ENCODE measurements at regions not wholly inside any gene's neighbourhood (a gene's known extent, or its start where the extent isn't known, plus 50 kb on each side); places are given as distances from the start of the nearest gene placed in this dataset.
A peak's percentile ranks its signal among the peaks of the same experiment; 100 is the strongest.

GRCh38 chr2:758073-758820 lies 81.0 kb upstream of the TMEM18 start:
- TF ChIP-seq CTCF (IDR thresholded peaks at IDR 0.05; ENCODE audit: partially characterized antibody, unreplicated experiment) = no peak
- H3K4me3 Mint-ChIP-seq (ENCODE audit: unreplicated experiment) = no peak overlapping the region
- H3K36me3 Mint-ChIP-seq (ENCODE audit: unreplicated experiment) = no peaks in the 10 kb centered on the region
- H3K27me3 Mint-ChIP-seq (ENCODE audit: unreplicated experiment) = peaks cover 1% of the 10 kb centered on the region
- DNase-seq = no peak
- no peak overlapping the region for H3K27ac Mint-ChIP-seq (ENCODE audit: unreplicated experiment)
- H3K9me3 Mint-ChIP-seq (ENCODE audit: unreplicated experiment) = no peaks in the 10 kb centered on the region
- peaks cover 6% of the 10 kb centered on the region for H3K4me1 Mint-ChIP-seq (ENCODE audit: low read depth, unreplicated experiment)

- Mint-ChIP-seq H3K4me1 (ENCODE audit: low read depth, unreplicated experiment) (peaks cover 2% of the 10 kb centered on the region), H3K27ac (ENCODE audit: unreplicated experiment) (no peak overlapping the region), H3K4me3 (ENCODE audit: unreplicated experiment) (no peak overlapping the region), H3K36me3 (ENCODE audit: unreplicated experiment) (no peaks in the 10 kb centered on the region), H3K27me3 (ENCODE audit: unreplicated experiment) (peaks cover 1% of the 10 kb centered on the region), H3K9me3 (ENCODE audit: unreplicated experiment) (peaks cover 3% of the 10 kb centered on the region)
- TF ChIP-seq CTCF (IDR thresholded peaks at IDR 0.05; ENCODE audit: partially characterized antibody, unreplicated experiment) = no peak
- no peak for DNase-seq
These were observed 75.9 kb upstream of the TMEM18 start for GRCh38 chr2:753123-753522.

GRCh38 chr2:751474-751873 lies 74.3 kb upstream of the TMEM18 start:
- H3K4me3 Mint-ChIP-seq (ENCODE audit: unreplicated experiment) = no peak overlapping the region

GRCh38 chr2:750628-751027 lies 73.4 kb upstream of the TMEM18 start:
- no peak for TF ChIP-seq CTCF (IDR thresholded peaks at IDR 0.05; ENCODE audit: partially characterized antibody, unreplicated experiment)
- no peak overlapping the region for H3K4me3 Mint-ChIP-seq (ENCODE audit: unreplicated experiment)
- H3K9me3 Mint-ChIP-seq (ENCODE audit: unreplicated experiment) = peaks cover 7% of the 10 kb centered on the region
- peaks cover 3% of the 10 kb centered on the region for H3K27me3 Mint-ChIP-seq (ENCODE audit: unreplicated experiment)
- no peaks in the 10 kb centered on the region for H3K36me3 Mint-ChIP-seq (ENCODE audit: unreplicated experiment)
- H3K27ac Mint-ChIP-seq (ENCODE audit: unreplicated experiment) = no peak overlapping the region
- no peak for DNase-seq
- H3K4me1 Mint-ChIP-seq (ENCODE audit: low read depth, unreplicated experiment) = peaks cover 2% of the 10 kb centered on the region

More at GRCh38 chr2:751474-751873, 74.3 kb upstream of the TMEM18 start:
- H3K4me1 Mint-ChIP-seq (ENCODE audit: low read depth, unreplicated experiment) = peaks cover 2% of the 10 kb centered on the region
- no peaks in the 10 kb centered on the region for H3K36me3 Mint-ChIP-seq (ENCODE audit: unreplicated experiment)
- peaks cover 4% of the 10 kb centered on the region for H3K27me3 Mint-ChIP-seq (ENCODE audit: unreplicated experiment)
- H3K27ac Mint-ChIP-seq (ENCODE audit: unreplicated experiment) = no peak overlapping the region
- H3K9me3 Mint-ChIP-seq (ENCODE audit: unreplicated experiment) = peaks cover 5% of the 10 kb centered on the region
- no peak for TF ChIP-seq CTCF (IDR thresholded peaks at IDR 0.05; ENCODE audit: partially characterized antibody, unreplicated experiment)
- DNase-seq = no peak

- peaks cover 2% of the 10 kb centered on the region for H3K4me1 Mint-ChIP-seq (ENCODE audit: low read depth, unreplicated experiment)
- no peak for TF ChIP-seq CTCF (IDR thresholded peaks at IDR 0.05; ENCODE audit: partially characterized antibody, unreplicated experiment)
- no peaks in the 10 kb centered on the region for H3K36me3 Mint-ChIP-seq (ENCODE audit: unreplicated experiment)
- H3K4me3 Mint-ChIP-seq (ENCODE audit: unreplicated experiment) = no peak overlapping the region
- H3K27me3 Mint-ChIP-seq (ENCODE audit: unreplicated experiment) = peaks cover 2% of the 10 kb centered on the region
- DNase-seq = no peak
- peak overlapping the region; percentile 13 for H3K27ac Mint-ChIP-seq (ENCODE audit: unreplicated experiment)
- H3K9me3 Mint-ChIP-seq (ENCODE audit: unreplicated experiment) = peaks cover 7% of the 10 kb centered on the region
These were observed 70.7 kb upstream of the TMEM18 start for GRCh38 chr2:747762-748351.

Measured in glutamatergic neuron (in vitro differentiated cells).